ENCODE measurements at regions not wholly inside any gene's neighbourhood (a gene's known extent, or its start where the extent isn't known, plus 50 kb on each side); places are given as distances from the start of the nearest gene placed in this dataset.

DNA sequence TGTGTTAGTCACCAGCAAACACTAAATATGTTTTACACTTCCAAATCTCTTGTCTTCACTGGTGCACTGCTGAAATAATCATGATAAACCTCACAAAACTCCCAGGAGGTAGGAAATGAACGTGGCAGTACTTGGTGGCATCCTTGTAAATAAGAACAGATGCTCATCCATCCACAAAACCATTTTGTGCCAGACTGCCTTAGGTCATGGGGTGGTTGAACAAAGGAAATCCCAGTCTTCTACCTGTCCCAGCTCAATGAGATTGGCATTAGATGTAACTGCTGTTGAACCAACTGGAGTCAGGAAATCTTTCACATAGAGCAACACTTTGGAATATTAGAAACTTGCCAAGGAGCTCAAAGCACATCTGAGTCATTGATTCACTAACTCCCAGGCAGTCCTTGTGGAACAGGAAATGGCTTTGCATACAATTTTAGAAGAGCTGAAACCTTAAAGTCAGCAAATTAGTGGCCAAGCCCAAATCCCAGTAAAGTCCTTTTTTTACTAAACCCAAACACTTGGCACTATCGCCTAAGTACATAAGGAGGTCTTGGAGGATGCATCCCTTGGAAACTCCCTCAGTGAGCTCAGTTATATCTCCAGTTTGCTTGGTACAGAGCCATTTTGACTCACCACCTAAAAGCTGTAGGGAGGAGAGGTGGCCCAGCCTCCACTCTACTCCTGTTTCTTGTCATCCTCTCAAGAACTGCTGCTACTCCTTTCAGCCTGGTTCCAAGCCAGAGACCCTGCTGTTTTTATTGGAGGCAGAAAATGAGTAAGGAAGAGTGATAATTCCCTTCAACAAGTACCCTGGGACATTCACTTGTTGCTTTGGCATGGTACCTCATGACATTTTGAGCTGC lies 208.0 kb downstream of the NOVA1 start:
- Histone ChIP-seq H3K4me1 (replicated peaks in 1 of 2; ENCODE audit: control insufficient read depth in 2 of 2, insufficient read depth in 2 of 2, low read length in 2 of 2) (no peaks in the 10 kb centered on the region), H3K27ac (ENCODE audit: extremely low read depth, low read depth, low read length) (no peak overlapping the region), H3K36me3 (ENCODE audit: control insufficient read depth, insufficient read depth, low read length) (no peaks in the 10 kb centered on the region), H3K9me3 (replicated peaks; ENCODE audit: control insufficient read depth, insufficient read depth, low read depth, low read length) (no peaks in the 10 kb centered on the region), H4K20me1 (replicated peaks; ENCODE audit: control insufficient read depth, insufficient read depth, low read length) (no peaks in the 10 kb centered on the region), H2AFZ (ENCODE audit: low read depth, low read length) (no peak overlapping the region), H3K27me3 (ENCODE audit: control insufficient read depth in 2 of 2, insufficient read depth in 2 of 2, low read length in 2 of 2) (no peaks in the 10 kb centered on the region), H3K9me1 (ENCODE audit: control insufficient read depth, insufficient read depth, low read length) (no peaks in the 10 kb centered on the region), H3K9ac (ENCODE audit: insufficient read depth in 1 of 2, low read depth in 2 of 2, low read length in 2 of 2) (no peak overlapping the region), H3K79me2 (ENCODE audit: control insufficient read depth, insufficient read depth, low read length) (no peaks in the 10 kb centered on the region), H3K4me3 (no peak overlapping the region), H3K4me2 (ENCODE audit: insufficient read depth, low read length) (no peak overlapping the region)
- BruUV-seq (replicated peaks), result no TSS peak
- 6% methylated on average over 2 of the region's 2 CpGs for WGBS (ENCODE audit: insufficient coverage, low coverage, missing lambda C conversion rate)
- ATAC-seq (no peak), DNase-seq (ENCODE audit: extremely low read depth in 1 of 4, low spot score in 3 of 4) (no peak), FAIRE-seq (no peak)
- in situ Hi-C loops (cut with MboI), result no loop called here
- intact Hi-C loops (cut with micrococcal nuclease), result no loop called here
- TF ChIP-seq CREB1 (IDR thresholded peaks at IDR 0.05), result no peak
- TF ChIP-seq CREB1 (CRISPR knock-in tag; IDR thresholded peaks at IDR 0.05), result no peak
- no peak for TF ChIP-seq NCOA2 (IDR thresholded peaks at IDR 0.05; ENCODE audit: partially characterized antibody in 2 of 2)
- no peak for TF ChIP-seq FIP1L1 (IDR thresholded peaks at IDR 0.05; ENCODE audit: low read depth, low read length, poor library complexity, severe bottlenecking)
- TF ChIP-seq TEAD1 (CRISPR knock-in tag; IDR thresholded peaks at IDR 0.05), result no peak
- TF ChIP-seq PHB2 (IDR thresholded peaks at IDR 0.05; ENCODE audit: low read depth), result no peak
- TF ChIP-seq JUNB (CRISPR knock-in tag; conservative IDR thresholded peaks at IDR 0.05), result no peak
- no peak for TF ChIP-seq ZNF780A (CRISPR knock-in tag; IDR thresholded peaks at IDR 0.05)
- TF ChIP-seq SPI1 (IDR thresholded peaks at IDR 0.05; ENCODE audit: borderline replicate concordance, low read depth, low read length), result no peak
- no peak for TF ChIP-seq HMGN3 (IDR thresholded peaks at IDR 0.05; ENCODE audit: borderline replicate concordance, extremely low read depth, insufficient read length, low read depth, low read length)
- no peak for TF ChIP-seq TAL1 (IDR thresholded peaks at IDR 0.05)
- TF ChIP-seq ZNF75A (CRISPR knock-in tag; IDR thresholded peaks at IDR 0.05), result no peak
- TF ChIP-seq ATF1 (CRISPR knock-in tag; IDR thresholded peaks at IDR 0.05), result no peak
- no peak for TF ChIP-seq ATF1 (tag; IDR thresholded peaks at IDR 0.05)
- no peak for TF ChIP-seq MTA3 (IDR thresholded peaks at IDR 0.05; ENCODE audit: borderline replicate concordance)
- TF ChIP-seq CBFA2T2 (conservative IDR thresholded peaks at IDR 0.05), result no peak
- TF ChIP-seq, protein P1, sequence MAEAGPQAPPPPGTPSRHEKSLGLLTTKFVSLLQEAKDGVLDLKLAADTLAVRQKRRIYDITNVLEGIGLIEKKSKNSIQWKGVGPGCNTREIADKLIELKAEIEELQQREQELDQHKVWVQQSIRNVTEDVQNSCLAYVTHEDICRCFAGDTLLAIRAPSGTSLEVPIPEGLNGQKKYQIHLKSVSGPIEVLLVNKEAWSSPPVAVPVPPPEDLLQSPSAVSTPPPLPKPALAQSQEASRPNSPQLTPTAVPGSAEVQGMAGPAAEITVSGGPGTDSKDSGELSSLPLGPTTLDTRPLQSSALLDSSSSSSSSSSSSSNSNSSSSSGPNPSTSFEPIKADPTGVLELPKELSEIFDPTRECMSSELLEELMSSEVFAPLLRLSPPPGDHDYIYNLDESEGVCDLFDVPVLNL (CRISPR knock-in tag; IDR thresholded peaks at IDR 0.05; ENCODE audit: low read depth), result no peak
- TF ChIP-seq, protein P2, sequence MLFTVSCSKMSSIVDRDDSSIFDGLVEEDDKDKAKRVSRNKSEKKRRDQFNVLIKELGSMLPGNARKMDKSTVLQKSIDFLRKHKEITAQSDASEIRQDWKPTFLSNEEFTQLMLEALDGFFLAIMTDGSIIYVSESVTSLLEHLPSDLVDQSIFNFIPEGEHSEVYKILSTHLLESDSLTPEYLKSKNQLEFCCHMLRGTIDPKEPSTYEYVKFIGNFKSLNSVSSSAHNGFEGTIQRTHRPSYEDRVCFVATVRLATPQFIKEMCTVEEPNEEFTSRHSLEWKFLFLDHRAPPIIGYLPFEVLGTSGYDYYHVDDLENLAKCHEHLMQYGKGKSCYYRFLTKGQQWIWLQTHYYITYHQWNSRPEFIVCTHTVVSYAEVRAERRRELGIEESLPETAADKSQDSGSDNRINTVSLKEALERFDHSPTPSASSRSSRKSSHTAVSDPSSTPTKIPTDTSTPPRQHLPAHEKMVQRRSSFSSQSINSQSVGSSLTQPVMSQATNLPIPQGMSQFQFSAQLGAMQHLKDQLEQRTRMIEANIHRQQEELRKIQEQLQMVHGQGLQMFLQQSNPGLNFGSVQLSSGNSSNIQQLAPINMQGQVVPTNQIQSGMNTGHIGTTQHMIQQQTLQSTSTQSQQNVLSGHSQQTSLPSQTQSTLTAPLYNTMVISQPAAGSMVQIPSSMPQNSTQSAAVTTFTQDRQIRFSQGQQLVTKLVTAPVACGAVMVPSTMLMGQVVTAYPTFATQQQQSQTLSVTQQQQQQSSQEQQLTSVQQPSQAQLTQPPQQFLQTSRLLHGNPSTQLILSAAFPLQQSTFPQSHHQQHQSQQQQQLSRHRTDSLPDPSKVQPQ (CRISPR knock-in tag; IDR thresholded peaks at IDR 0.05; ENCODE audit: borderline replicate concordance), result no peak
- TF ChIP-seq RBM22 (IDR thresholded peaks at IDR 0.05; ENCODE audit: low read depth, low read length, poor library complexity, severe bottlenecking), result no peak
- TF ChIP-seq ZC3H4 (CRISPR knock-in tag; IDR thresholded peaks at IDR 0.05; ENCODE audit: borderline replicate concordance), result no peak
- POLR2A ChIA-PET, result no interaction called here
- CTCF ChIA-PET (ENCODE audit: low intra/inter-chr PET ratio), result no interaction called here

Measured in K562 (cell line).